MM.1S (cell line): ENCODE measurements at regions not wholly inside any gene's neighbourhood (a gene's known extent, or its start where the extent isn't known, plus 50 kb on each side); places are given as distances from the start of the nearest gene placed in this dataset.

Source experiments
- DNase-seq: peaks from one replicate; pipeline ENCODE4 v3.0.0-alpha.2; 2015
- H2AFZ ChIP-seq: fragments of 300-600 bp; sonication (generic); 2 replicates; pipeline ENCODE4 v1.6.0; 2016; ENCODE audit warnings: antibody characterized with exemption, low read length
- H3F3A ChIP-seq: fragments of 300-600 bp; sonication (generic); 2 replicates; pipeline ENCODE4 v1.6.1; 2016; ENCODE audit warnings: mild to moderate bottlenecking, antibody characterized with exemption, low read length, moderate library complexity, mixed read lengths; ENCODE audit not compliant: insufficient read depth
- H3K27ac ChIP-seq: fragments of 300-600 bp; sonication (generic); 2 replicates; pipeline ENCODE4 v1.5.1; 2016; ENCODE audit warnings: mild to moderate bottlenecking, low read length
- H3K27me3 ChIP-seq: fragments of 300-600 bp; sonication (generic); replicated peaks from 2 replicates; pipeline ENCODE4 v1.6.0; 2016; ENCODE audit warnings: low read length; ENCODE audit not compliant: insufficient read depth
- H3K36me3 ChIP-seq: fragments of 300-600 bp; sonication (generic); replicated peaks from 2 replicates; pipeline ENCODE4 v1.6.1; 2016; ENCODE audit warnings: mild to moderate bottlenecking, low read length, mixed read lengths; ENCODE audit not compliant: insufficient read depth
- H3K4me1 ChIP-seq: fragments of 300-600 bp; sonication (generic); 2 replicates; pipeline ENCODE4 v1.6.1; 2016; ENCODE audit warnings: low read length, mixed read lengths
- H3K4me2 ChIP-seq: fragments of 300-600 bp; sonication (generic); 2 replicates; pipeline ENCODE4 v1.6.0; 2016; ENCODE audit warnings: low read depth, low read length
- H3K4me3 ChIP-seq: fragments of 300-600 bp; sonication (generic); 2 replicates; pipeline ENCODE4 v1.5.1; 2016; ENCODE audit warnings: low read length, mixed read lengths
- H3K79me2 ChIP-seq: fragments of 300-600 bp; sonication (generic); 2 replicates; pipeline ENCODE4 v1.6.1; 2016; ENCODE audit warnings: mixed run types, low read length, mixed read lengths
- H3K9ac ChIP-seq: fragments of 300-600 bp; sonication (generic); 2 replicates; pipeline ENCODE4 v1.6.1; 2016; ENCODE audit warnings: low read length, mixed read lengths
- H3K9me2 ChIP-seq: fragments of 300-600 bp; sonication (generic); replicated peaks from 2 replicates; pipeline ENCODE4 v1.6.1; 2016; ENCODE audit warnings: mild to moderate bottlenecking, low read length, mixed read lengths; ENCODE audit not compliant: insufficient read depth
- H3K9me3 ChIP-seq: fragments of 300-600 bp; sonication (generic); replicated peaks from 2 replicates; pipeline ENCODE4 v1.6.1; 2016; ENCODE audit warnings: mild to moderate bottlenecking, low read length, mixed read lengths; ENCODE audit not compliant: insufficient read depth
- H4K20me1 ChIP-seq: fragments of 300-600 bp; sonication (generic); 2 replicates; pipeline ENCODE4 v1.6.1; 2016; ENCODE audit warnings: mild to moderate bottlenecking, low read length, moderate library complexity, mixed read lengths; ENCODE audit not compliant: insufficient read depth
- CTCF ChIP-seq: fragments of 300-600 bp; sonication (generic); IDR thresholded peaks from 2 replicates; pipeline ENCODE4 v1.5.1; 2016; ENCODE audit warnings: antibody characterized with exemption, low read length, mixed read lengths
- EZH2 ChIP-seq: fragments of 300-600 bp; sonication (generic); optimal IDR thresholded peaks from 2 replicates; pipeline ENCODE3; 2017; ENCODE audit warnings: low read depth, mild to moderate bottlenecking, antibody characterized with exemption, low read length, mixed read lengths
- EZH2phosphoT487 ChIP-seq: fragments of 300-600 bp; sonication (generic); IDR thresholded peaks from 2 replicates; pipeline ENCODE4 v1.6.1; 2018; ENCODE audit warnings: antibody characterized with exemption, low read length

- Histone ChIP-seq H3K36me3 (no peaks in the 10 kb centered on the region), H3K27me3 (no peaks in the 10 kb centered on the region), H2AFZ (no peak overlapping the region), H3K4me3 (no peak overlapping the region), H3K4me1 (no peaks in the 10 kb centered on the region), H3K4me2 (no peak overlapping the region), H4K20me1 (no peaks in the 10 kb centered on the region), H3F3A (no peaks in the 10 kb centered on the region), H3K9me3 (no peaks in the 10 kb centered on the region), H3K79me2 (no peaks in the 10 kb centered on the region), H3K27ac (no peak overlapping the region), H3K9ac (no peak overlapping the region), H3K9me2 (no peaks in the 10 kb centered on the region)
- DNase-seq = no peak
- TF ChIP-seq EZH2 (no peak), CTCF (no peak), EZH2phosphoT487 (no peak)
Measured at GRCh38 chr2:106614511-106615291, 127.5 kb downstream of the CD8B2 start.

GRCh38 chr2:106618614-106619013 lies 131.4 kb downstream of the CD8B2 start:
- TF ChIP-seq CTCF (no peak), EZH2 (no peak), EZH2phosphoT487 (no peak)
- no peaks in the 10 kb centered on the region for H4K20me1 ChIP-seq
- no peaks in the 10 kb centered on the region for H3K27me3 ChIP-seq
- DNase-seq = no peak
- H3K4me3 ChIP-seq = no peak overlapping the region
- no peaks in the 10 kb centered on the region for H3K9me3 ChIP-seq
- 0 out of 2 replicates have a peak, but pooled peaks cover 2% of the 10 kb centered on the region for H3F3A ChIP-seq
- H2AFZ ChIP-seq = no peak overlapping the region
- H3K27ac ChIP-seq = no peak overlapping the region
- H3K36me3 ChIP-seq = no peaks in the 10 kb centered on the region
- H3K4me1 ChIP-seq = peaks cover under 1% of the 10 kb centered on the region; the same call in 1 of the 2 replicates
- H3K79me2 ChIP-seq = no peaks in the 10 kb centered on the region
- no peak overlapping the region for H3K4me2 ChIP-seq
- no peak overlapping the region for H3K9ac ChIP-seq
- H3K9me2 ChIP-seq = no peaks in the 10 kb centered on the region

- Histone ChIP-seq H3K4me3 (no peak overlapping the region), H3K79me2 (no peaks in the 10 kb centered on the region), H3K4me1 (peaks cover 9% of the 10 kb centered on the region; the same call in 1 of the 2 replicates), H3K27me3 (no peaks in the 10 kb centered on the region), H3K9me2 (no peaks in the 10 kb centered on the region), H4K20me1 (no peaks in the 10 kb centered on the region), H3K36me3 (no peaks in the 10 kb centered on the region), H3K9ac (no peak overlapping the region), H2AFZ (no peak overlapping the region), H3K9me3 (no peaks in the 10 kb centered on the region), H3K4me2 (peak overlapping the region; percentile 37; the same call in 1 of the 2 replicates), H3K27ac (peak overlapping the region; percentile 63; the same call in 1 of the 2 replicates), H3F3A (0 out of 2 replicates have a peak, but pooled peaks cover 3% of the 10 kb centered on the region)
- DNase-seq = peak; percentile 83
- TF ChIP-seq EZH2 (no peak), CTCF (no peak), EZH2phosphoT487 (no peak)
Measured at GRCh38 chr2:106623456-106623855, 136.3 kb downstream of the CD8B2 start.
